GM12892 (cell line): ENCODE measurements at regions not wholly inside any gene's neighbourhood (a gene's known extent, or its start where the extent isn't known, plus 50 kb on each side); places are given as distances from the start of the nearest gene placed in this dataset.

Experiments
- POLR2A ChIP-seq: IDR thresholded peaks from 2 replicates; pipeline ENCODE4 v1.6.1; 2011; ENCODE audit warnings: low read depth, low read length, control low read depth
- POLR2AphosphoS5 ChIP-seq: IDR thresholded peaks from 2 replicates; pipeline ENCODE4 v1.6.1; 2011; ENCODE audit warnings: low read depth, low read length, control low read depth
- TAF1 ChIP-seq: IDR thresholded peaks from 2 replicates; pipeline ENCODE4 v1.6.1; 2011; ENCODE audit warnings: low read depth, mild to moderate bottlenecking, control low read depth, low read length, borderline replicate concordance

GRCh38 chr22:48483764-48484528, 1343.7 kb downstream of the BRD1 start:
- TF ChIP-seq POLR2AphosphoS5 (no peak), POLR2A (no peak), TAF1 (no peak)
